MV-4-11 (cell line): ENCODE measurements at regions not wholly inside any gene's neighbourhood (a gene's known extent, or its start where the extent isn't known, plus 50 kb on each side); places are given as distances from the start of the nearest gene placed in this dataset.

Experiments
- DNase-seq: peaks from one replicate; lab custom pipeline; 2025; lab: John Stamatoyannopoulos, UW

DNA sequence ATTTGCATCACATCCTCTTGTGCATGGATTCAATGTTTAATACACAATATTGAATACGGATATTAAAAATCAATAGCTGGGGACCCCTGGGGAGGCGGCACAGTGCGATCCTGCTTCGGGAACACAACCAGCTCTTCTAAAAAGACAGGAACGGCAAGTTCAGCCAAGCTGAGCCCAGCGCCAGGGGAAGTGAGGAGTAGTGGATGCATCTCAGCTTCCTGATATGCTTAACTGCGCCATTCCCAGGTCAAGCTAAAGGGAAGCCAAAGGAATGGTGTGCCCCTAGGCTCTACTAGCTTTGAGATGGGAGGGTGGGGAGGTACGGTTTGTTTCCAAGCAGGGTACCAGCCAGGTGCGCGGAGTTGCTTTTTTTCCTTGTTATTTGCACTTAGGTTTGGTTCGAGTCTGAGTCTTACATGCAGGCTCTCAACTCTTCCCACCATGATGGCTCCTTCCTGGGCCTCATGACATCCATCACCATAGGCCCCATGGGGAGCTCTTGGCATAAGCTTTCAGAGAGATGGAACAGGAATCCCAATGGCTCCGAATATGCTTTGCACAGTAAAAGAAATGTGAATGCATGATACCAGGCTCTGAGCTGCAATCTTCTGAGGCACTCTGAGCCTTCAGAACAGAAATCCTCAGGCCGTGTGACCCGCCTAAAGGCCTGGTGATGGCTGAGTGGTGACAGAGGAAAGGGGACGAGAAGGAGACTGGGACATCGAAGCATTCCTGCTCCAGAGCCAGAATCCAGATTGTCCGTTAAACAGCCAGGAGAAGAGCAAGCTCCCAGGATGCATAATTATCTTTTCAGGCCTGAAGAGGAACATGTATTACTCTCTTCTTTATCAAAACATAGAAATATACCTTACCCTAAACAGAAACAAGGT is 51.8 kb upstream of the BCOR start:
- DNase-seq = no peak

DNA sequence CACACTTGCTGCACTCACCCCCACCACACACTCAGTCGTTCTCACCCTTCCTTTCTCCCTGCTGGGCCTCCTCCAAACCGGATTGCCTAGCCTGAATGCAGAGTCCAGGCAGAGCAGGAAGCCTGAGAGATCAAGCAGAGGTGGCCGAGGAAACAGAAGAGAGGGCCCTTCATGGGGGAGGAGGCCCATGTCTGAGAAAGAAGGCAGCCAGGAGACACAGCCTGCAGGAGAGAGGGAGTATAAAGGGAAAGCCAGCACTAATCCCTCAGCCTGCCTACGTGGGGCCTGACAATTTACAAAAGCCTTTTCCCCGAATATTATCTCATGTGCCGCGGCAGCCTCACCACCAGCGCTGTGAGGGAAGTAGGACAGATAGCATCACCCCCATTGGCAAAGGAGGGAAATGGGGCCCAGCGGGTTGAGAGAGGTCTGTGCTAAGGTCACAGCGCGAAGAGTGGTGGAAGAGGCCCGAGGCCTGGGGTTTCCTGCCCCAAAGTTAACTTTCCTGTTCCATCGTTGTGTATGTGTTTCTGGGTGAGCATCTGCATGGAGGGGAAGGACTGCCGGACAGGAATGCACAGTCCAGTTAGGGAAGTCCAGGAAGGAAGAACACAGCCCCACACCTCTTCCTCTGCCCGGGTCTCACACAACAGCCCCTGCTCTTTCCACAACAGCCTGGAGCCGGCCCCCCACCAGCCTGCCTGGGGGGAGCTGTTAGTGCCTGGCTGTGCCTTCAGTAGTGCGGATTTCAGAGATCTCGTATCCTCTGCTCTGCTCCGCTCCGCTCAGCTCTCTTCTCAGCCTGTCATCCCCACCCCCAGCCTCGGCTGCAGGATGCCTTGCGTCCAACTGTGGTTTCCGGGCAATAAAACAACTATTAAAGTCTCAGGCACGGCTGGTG is 50.9 kb upstream of the BCOR start:
- peak; percentile 67 for DNase-seq

DNA sequence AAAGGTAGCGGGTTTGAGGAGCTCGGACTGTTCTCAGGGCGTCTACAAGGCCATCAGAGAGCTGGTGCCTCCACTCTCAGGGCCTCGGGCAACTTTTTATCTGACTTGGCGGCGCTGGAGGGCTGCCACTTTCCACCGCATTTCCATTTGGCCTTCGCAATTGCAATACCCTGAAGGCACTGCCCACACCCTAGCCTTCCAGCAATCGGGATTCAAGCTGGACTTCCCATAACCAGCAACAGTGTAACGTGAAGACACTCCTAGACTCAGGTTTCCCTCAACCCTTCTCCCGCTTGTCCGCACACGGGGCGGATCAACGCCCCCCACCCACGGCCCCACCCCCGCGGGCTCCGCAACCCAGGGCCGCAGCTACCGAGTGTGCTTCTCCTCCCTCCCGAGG is 50.2 kb upstream of the BCOR start:
- DNase-seq = no peak
